C1 segment of cervical spinal cord (tissue), 14 donors: ENCODE measurements at regions not wholly inside any gene's neighbourhood (a gene's known extent, or its start where the extent isn't known, plus 50 kb on each side); places are given as distances from the start of the nearest gene placed in this dataset.
"Not testable (repeated sequence)": the region's sequence is repeated elsewhere in the genome, so short reads cannot be mapped to it uniquely, and the experiment has no call there.

Experiments
- DNase-seq, 14 donors: peaks; one replicate each; lab custom pipeline; 2025; lab: John Stamatoyannopoulos, UW

- DNase-seq = no peak
Measured at GRCh38 chrX:121433289-121433688, 385.9 kb downstream of the GLUD2 start.

- not testable (repeated sequence) for DNase-seq
Measured at GRCh38 chrX:121437666-121438065, 390.3 kb downstream of the GLUD2 start.

- no peak for DNase-seq
Measured at GRCh38 chrX:121455890-121456289, 408.5 kb downstream of the GLUD2 start.

- no peak for DNase-seq
Measured at GRCh38 chrX:121456315-121456714, 408.9 kb downstream of the GLUD2 start.

GRCh38 chrX:121457096-121457495, 409.7 kb downstream of the GLUD2 start:
- no peak for DNase-seq

GRCh38 chrX:121479406-121479805, 432.0 kb downstream of the GLUD2 start:
- DNase-seq = no peak

GRCh38 chrX:121496966-121497365, 449.6 kb downstream of the GLUD2 start:
- DNase-seq = no peak

GRCh38 chrX:121504153-121504552, 456.7 kb downstream of the GLUD2 start:
- DNase-seq = no peak

GRCh38 chrX:121546317-121546716, 498.9 kb downstream of the GLUD2 start:
- no peak for DNase-seq

- DNase-seq = no peak
Measured at GRCh38 chrX:121558886-121559285, 511.5 kb downstream of the GLUD2 start.

- DNase-seq = no peak
Measured at GRCh38 chrX:121562616-121563015, 515.2 kb downstream of the GLUD2 start.

GRCh38 chrX:121569609-121570008, 522.2 kb downstream of the GLUD2 start:
- no peak for DNase-seq

GRCh38 chrX:121570072-121570841, 522.8 kb downstream of the GLUD2 start:
- DNase-seq = peak in 1 of 14 donors; percentile 2

- DNase-seq = no peak
Measured at GRCh38 chrX:121571333-121571732, 523.9 kb downstream of the GLUD2 start.

GRCh38 chrX:121574384-121574783, 527.0 kb downstream of the GLUD2 start:
- not testable (repeated sequence) for DNase-seq

GRCh38 chrX:121579016-121579760, 531.8 kb downstream of the GLUD2 start:
- DNase-seq = no peak

GRCh38 chrX:121581885-121582284, 534.5 kb downstream of the GLUD2 start:
- no peak for DNase-seq

GRCh38 chrX:121585626-121586025, 538.2 kb downstream of the GLUD2 start:
- DNase-seq = no peak

GRCh38 chrX:121592884-121593283, 545.5 kb downstream of the GLUD2 start:
- no peak for DNase-seq

- DNase-seq = no peak
Measured at GRCh38 chrX:121598356-121598755, 550.9 kb downstream of the GLUD2 start.

- DNase-seq = no peak
Measured at GRCh38 chrX:121635141-121635540, 587.7 kb downstream of the GLUD2 start.

GRCh38 chrX:121639781-121640180, 592.4 kb downstream of the GLUD2 start:
- no peak for DNase-seq

GRCh38 chrX:121641560-121641959, 594.1 kb downstream of the GLUD2 start:
- no peak for DNase-seq
